SK-N-SH (cell line): ENCODE measurements at regions not wholly inside any gene's neighbourhood (a gene's known extent, or its start where the extent isn't known, plus 50 kb on each side); places are given as distances from the start of the nearest gene placed in this dataset.

Source experiments
- CTCF ChIP-seq: fragments of 200-600 bp; sonication (generic); IDR thresholded peaks from 2 replicates; pipeline ENCODE4 v1.6.1; 2017; ENCODE audit warnings: antibody characterized with exemption, mild to moderate bottlenecking, moderate library complexity
- EP300 ChIP-seq, 2 experiments: IDR thresholded peaks; 2 replicates each; pipeline versions ENCODE4 v1.4.0 to v1.6.1; 2012; ENCODE audit warnings: borderline replicate concordance in 1 of 2, low read depth in 1 of 2, low read length in 1 of 2
- GABPA ChIP-seq: IDR thresholded peaks from 2 replicates; pipeline ENCODE4 v1.4.0; 2012; ENCODE audit warnings: low read depth, mild to moderate bottlenecking
- GATA2 ChIP-seq: sonication (generic); formaldehyde crosslinking; IDR thresholded peaks from 2 replicates; pipeline ENCODE4 v1.5.0; 2020; ENCODE audit warnings: mild to moderate bottlenecking, missing genetic modification reagents
- POLR2AphosphoS5 ChIP-seq: IDR thresholded peaks from 2 replicates; pipeline ENCODE4 v1.6.1; 2012; ENCODE audit warnings: low read depth, low read length
- RAD21 ChIP-seq: IDR thresholded peaks from 2 replicates; pipeline ENCODE4 v1.6.1; 2012; ENCODE audit warnings: mild to moderate bottlenecking, low read length
- RCOR1 ChIP-seq: fragments of 150-350 bp; IDR thresholded peaks from 2 replicates; pipeline ENCODE4 v1.6.1; 2017; ENCODE audit warnings: antibody characterized with exemption, low read length
- REST ChIP-seq: IDR thresholded peaks from 2 replicates; pipeline ENCODE4 v1.6.1; 2012; ENCODE audit warnings: mild to moderate bottlenecking, low read depth, low read length, moderate library complexity
- YY1 ChIP-seq: IDR thresholded peaks from 2 replicates; pipeline ENCODE4 v1.4.0; 2012; ENCODE audit warnings: low read depth, mild to moderate bottlenecking
- TF ChIP-seq, protein P1 (sequence below): IDR thresholded peaks from 2 replicates; pipeline ENCODE4; 2012

DNA sequence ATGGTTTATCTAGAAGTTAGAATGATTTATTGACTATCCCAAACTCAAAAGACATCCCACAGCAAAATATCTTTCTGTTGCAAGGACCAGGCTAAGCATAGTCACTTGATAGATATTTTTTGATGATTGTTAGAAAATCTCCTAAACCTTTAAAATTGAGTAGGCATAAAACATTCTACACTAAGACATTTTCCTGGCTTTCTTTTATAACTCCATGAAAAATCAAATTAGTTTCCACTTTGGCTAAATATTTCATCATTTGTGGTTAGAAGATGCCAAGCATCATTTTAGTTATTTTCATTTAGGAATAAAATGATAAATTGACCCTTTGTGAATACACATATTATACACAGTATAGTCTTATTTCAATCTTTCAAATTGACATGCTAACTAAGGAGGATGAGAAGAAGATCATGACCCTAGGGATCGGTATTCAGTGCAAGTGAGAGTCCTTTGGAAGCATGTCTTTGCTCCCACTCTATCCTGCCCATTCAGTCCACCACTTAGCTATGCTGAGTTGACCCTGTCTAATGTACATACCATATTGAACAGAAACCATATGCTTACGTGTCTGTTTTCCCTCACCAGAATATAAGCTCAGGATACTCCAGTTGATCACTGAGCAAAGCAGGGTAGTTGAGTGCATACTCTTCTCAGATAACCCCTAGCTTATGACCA is 136.6 kb upstream of the OTUD4 start:
- TF ChIP-seq GABPA, result no peak
- no peak for TF ChIP-seq POLR2AphosphoS5
- no peak for TF ChIP-seq CTCF
- TF ChIP-seq YY1, result no peak
- TF ChIP-seq REST, result no peak
- TF ChIP-seq, protein P1, sequence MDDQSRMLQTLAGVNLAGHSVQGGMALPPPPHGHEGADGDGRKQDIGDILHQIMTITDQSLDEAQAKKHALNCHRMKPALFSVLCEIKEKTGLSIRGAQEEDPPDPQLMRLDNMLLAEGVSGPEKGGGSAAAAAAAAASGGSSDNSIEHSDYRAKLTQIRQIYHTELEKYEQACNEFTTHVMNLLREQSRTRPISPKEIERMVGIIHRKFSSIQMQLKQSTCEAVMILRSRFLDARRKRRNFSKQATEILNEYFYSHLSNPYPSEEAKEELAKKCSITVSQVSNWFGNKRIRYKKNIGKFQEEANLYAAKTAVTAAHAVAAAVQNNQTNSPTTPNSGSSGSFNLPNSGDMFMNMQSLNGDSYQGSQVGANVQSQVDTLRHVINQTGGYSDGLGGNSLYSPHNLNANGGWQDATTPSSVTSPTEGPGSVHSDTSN, result peak; percentile 77
- TF ChIP-seq GATA2 (CRISPR knock-in tag), result no peak
- TF ChIP-seq RCOR1, result no peak
- peak; percentile 48 to 87; a peak in 3 of 4 replicates for TF ChIP-seq EP300 (IDR thresholded peaks at IDR 0.05; ENCODE audit: borderline replicate concordance in 1 of 2, low read depth in 1 of 2, low read length in 1 of 2)
- TF ChIP-seq RAD21, result no peak
